H9 (cell line): ENCODE measurements at regions not wholly inside any gene's neighbourhood (a gene's known extent, or its start where the extent isn't known, plus 50 kb on each side); places are given as distances from the start of the nearest gene placed in this dataset.

Source experiments
- DNase-seq: peaks from one replicate; pipeline ENCODE4 v3.0.0-alpha.2; 2017
- H2AFZ ChIP-seq: one replicate; pipeline ENCODE4 v1.6.1; 2013; ENCODE audit warnings: mild to moderate bottlenecking, low read length, control low read depth, moderate library complexity
- H2AK5ac ChIP-seq: 2 replicates; pipeline ENCODE4 v1.6.1; 2013; ENCODE audit warnings: low read length, control low read depth, mixed read lengths; ENCODE audit not compliant: insufficient read length
- H2BK120ac ChIP-seq: one replicate; pipeline ENCODE4 v1.6.1; 2013; ENCODE audit warnings: low read depth, mild to moderate bottlenecking, low read length, control low read depth, inconsistent platforms; ENCODE audit not compliant: poor library complexity, severe bottlenecking
- H2BK12ac ChIP-seq: 2 replicates; pipeline ENCODE4 v1.6.1; 2013; ENCODE audit warnings: low read length, control low read depth, mixed read lengths, low read depth; ENCODE audit not compliant: insufficient read length
- H2BK15ac ChIP-seq: 2 replicates; pipeline ENCODE4 v1.6.1; 2013; ENCODE audit warnings: low read depth, low read length, control low read depth
- H2BK20ac ChIP-seq: one replicate; pipeline ENCODE4 v1.6.1; 2013; ENCODE audit warnings: low read depth, mild to moderate bottlenecking, low read length, control low read depth, inconsistent platforms; ENCODE audit not compliant: poor library complexity, severe bottlenecking
- H2BK5ac ChIP-seq: 2 replicates; pipeline ENCODE4 v1.6.1; 2013; ENCODE audit warnings: low read length, control low read depth, mixed read lengths; ENCODE audit not compliant: insufficient read length
- H3K14ac ChIP-seq: 2 replicates; pipeline ENCODE4 v1.6.1; 2013; ENCODE audit warnings: low read length, control low read depth; ENCODE audit not compliant: insufficient read depth
- H3K18ac ChIP-seq: 2 replicates; pipeline ENCODE4 v1.6.1; 2013; ENCODE audit warnings: low read depth, mild to moderate bottlenecking, mixed read lengths, low read length, control low read depth; ENCODE audit not compliant: insufficient read length
- H3K23ac ChIP-seq: 2 replicates; pipeline ENCODE4 v1.6.1; 2013; ENCODE audit warnings: low read length, control low read depth, mixed read lengths, low read depth; ENCODE audit not compliant: insufficient read length
- H3K23me2 ChIP-seq: 2 replicates; pipeline ENCODE4 v1.6.1; 2013; ENCODE audit warnings: low read depth, mild to moderate bottlenecking, mixed read lengths, low read length, control low read depth; ENCODE audit not compliant: insufficient read length, poor library complexity, severe bottlenecking
- H3K27ac ChIP-seq: 2 replicates; pipeline ENCODE4 v1.5.1; 2013; ENCODE audit warnings: low read length, control low read depth, mixed read lengths, low read depth; ENCODE audit not compliant: insufficient read length
- H3K27me3 ChIP-seq: 2 replicates; pipeline ENCODE4 v1.6.1; 2013; ENCODE audit warnings: low read length, control low read depth, inconsistent platforms; ENCODE audit not compliant: insufficient read depth
- H3K4ac ChIP-seq: 2 replicates; pipeline ENCODE4 v1.6.1; 2013; ENCODE audit warnings: low read depth, mild to moderate bottlenecking, control low read depth, inconsistent platforms, low read length, moderate library complexity
- H3K4me1 ChIP-seq: 2 replicates; pipeline ENCODE4 v1.6.1; 2013; ENCODE audit warnings: low read length, control low read depth, inconsistent platforms; ENCODE audit not compliant: insufficient read depth
- H3K4me2 ChIP-seq: 2 replicates; pipeline ENCODE4 v1.6.1; 2013; ENCODE audit warnings: low read length, control low read depth, mixed read lengths; ENCODE audit not compliant: insufficient read length, insufficient read depth
- H3K56ac ChIP-seq: 2 replicates; pipeline ENCODE4 v1.6.1; 2013; ENCODE audit warnings: low read depth, mild to moderate bottlenecking, mixed read lengths, low read length, control low read depth; ENCODE audit not compliant: insufficient read length
- H3K79me1 ChIP-seq: 2 replicates; pipeline ENCODE4 v1.6.1; 2013; ENCODE audit warnings: low read depth, mild to moderate bottlenecking, moderate library complexity, low read length, control low read depth, inconsistent platforms; ENCODE audit not compliant: insufficient read depth, poor library complexity, severe bottlenecking
- H3K79me2 ChIP-seq: 2 replicates; pipeline ENCODE4 v1.6.1; 2013; ENCODE audit warnings: low read length, control low read depth, inconsistent platforms; ENCODE audit not compliant: insufficient read depth
- H3K9ac ChIP-seq: 2 replicates; pipeline ENCODE4 v1.6.1; 2013; ENCODE audit warnings: low read length, control low read depth, mixed read lengths; ENCODE audit not compliant: insufficient read length; ENCODE audit errors: extremely low read depth
- H3K9me3 ChIP-seq: one replicate; pipeline ENCODE4 v1.6.1; 2013; ENCODE audit warnings: low read depth, low read length, inconsistent platforms; ENCODE audit not compliant: control insufficient read depth
- H3T11ph ChIP-seq: one replicate; pipeline ENCODE4 v1.6.1; 2013; ENCODE audit warnings: mild to moderate bottlenecking, low read length, control low read depth, inconsistent platforms
- H4K20me1 ChIP-seq: one replicate; pipeline ENCODE4 v1.6.1; 2013; ENCODE audit not compliant: control insufficient read depth, insufficient read length, insufficient read depth
- H4K5ac ChIP-seq: 2 replicates; pipeline ENCODE4 v1.6.1; 2013; ENCODE audit warnings: low read depth, mild to moderate bottlenecking, mixed read lengths, low read length, control low read depth; ENCODE audit not compliant: insufficient read length
- H4K8ac ChIP-seq: replicated peaks from 2 replicates; pipeline ENCODE4 v1.6.1; 2013; ENCODE audit warnings: low read length, control low read depth, mixed read lengths, low read depth; ENCODE audit not compliant: insufficient read length
- H4K91ac ChIP-seq: 2 replicates; pipeline ENCODE4 v1.6.1; 2013; ENCODE audit warnings: low read depth, mild to moderate bottlenecking, moderate library complexity, mixed read lengths, low read length, control low read depth; ENCODE audit not compliant: insufficient read length
- H3K27ac Mint-ChIP-seq, 3 experiments: 2 replicates in 2 of 3; 3 replicates in 1 of 3; pipeline ENCODE4 v1.8.0; 2020 to 2021; ENCODE audit warnings: mixed read lengths in 3 of 3, mild to moderate bottlenecking in 1 of 3, moderate library complexity in 1 of 3
- H3K27me3 Mint-ChIP-seq: 2 replicates; pipeline ENCODE4 v1.8.0; 2021; ENCODE audit warnings: low read depth, mild to moderate bottlenecking, moderate library complexity, mixed read lengths
- H3K36me3 Mint-ChIP-seq, 3 experiments: 2 replicates in 2 of 3; 3 replicates in 1 of 3; pipeline ENCODE4 v1.8.0; 2020 to 2021; ENCODE audit warnings: low read depth in 3 of 3, mixed read lengths in 3 of 3; ENCODE audit not compliant: insufficient read depth in 1 of 3
- H3K4me1 Mint-ChIP-seq, 2 experiments: 2 replicates each; pipeline ENCODE4 v1.8.0; 2020; ENCODE audit warnings: mixed read lengths in 2 of 2
- H3K4me3 Mint-ChIP-seq, 2 experiments: 2 replicates in 1 of 2; 3 replicates in 1 of 2; pipeline ENCODE4 v1.8.0; 2020 to 2021; ENCODE audit warnings: mild to moderate bottlenecking in 2 of 2, mixed read lengths in 2 of 2, moderate library complexity in 1 of 2
- H3K9me3 Mint-ChIP-seq, 2 experiments: 2 replicates in 1 of 2; 3 replicates in 1 of 2; pipeline ENCODE4 v1.8.0; 2020; ENCODE audit warnings: mild to moderate bottlenecking in 2 of 2, mixed read lengths in 2 of 2, moderate library complexity in 1 of 2
- WGBS: extraction: QIAGEN DNeasy Blood & Tissue Kit; methylation state at CpG from one replicate; pipeline ENCODE4 v1.1.7; 2013; ENCODE audit warnings: missing lambda C conversion rate, low lambda C conversion rate, mixed read lengths; ENCODE audit not compliant: insufficient read length; ENCODE audit errors: extremely low coverage; 5-methylcytosine and 5-hydroxymethylcytosine counted together
- TF ChIP-seq, protein P1 (sequence below): fragments of 200-600 bp; sonication (generic); conservative IDR thresholded peaks from 3 replicates; pipeline ENCODE4 v1.8.0; 2021; ENCODE audit warnings: antibody characterized with exemption, mild to moderate bottlenecking

- no peak overlapping the region for H2BK5ac ChIP-seq
- TF ChIP-seq, protein P1, sequence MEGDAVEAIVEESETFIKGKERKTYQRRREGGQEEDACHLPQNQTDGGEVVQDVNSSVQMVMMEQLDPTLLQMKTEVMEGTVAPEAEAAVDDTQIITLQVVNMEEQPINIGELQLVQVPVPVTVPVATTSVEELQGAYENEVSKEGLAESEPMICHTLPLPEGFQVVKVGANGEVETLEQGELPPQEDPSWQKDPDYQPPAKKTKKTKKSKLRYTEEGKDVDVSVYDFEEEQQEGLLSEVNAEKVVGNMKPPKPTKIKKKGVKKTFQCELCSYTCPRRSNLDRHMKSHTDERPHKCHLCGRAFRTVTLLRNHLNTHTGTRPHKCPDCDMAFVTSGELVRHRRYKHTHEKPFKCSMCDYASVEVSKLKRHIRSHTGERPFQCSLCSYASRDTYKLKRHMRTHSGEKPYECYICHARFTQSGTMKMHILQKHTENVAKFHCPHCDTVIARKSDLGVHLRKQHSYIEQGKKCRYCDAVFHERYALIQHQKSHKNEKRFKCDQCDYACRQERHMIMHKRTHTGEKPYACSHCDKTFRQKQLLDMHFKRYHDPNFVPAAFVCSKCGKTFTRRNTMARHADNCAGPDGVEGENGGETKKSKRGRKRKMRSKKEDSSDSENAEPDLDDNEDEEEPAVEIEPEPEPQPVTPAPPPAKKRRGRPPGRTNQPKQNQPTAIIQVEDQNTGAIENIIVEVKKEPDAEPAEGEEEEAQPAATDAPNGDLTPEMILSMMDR = no peak
- H2AFZ ChIP-seq = no peak overlapping the region
- no peaks in the 10 kb centered on the region for H3K79me2 ChIP-seq
- no peak overlapping the region; the same call in 1 of the 2 replicates for H3K4ac ChIP-seq
- H3K4me1 ChIP-seq = no peaks in the 10 kb centered on the region; the same call in 1 of the 2 replicates
- Mint-ChIP-seq H3K4me3 (no peak overlapping the region), H3K4me1 (peaks cover 27 to 33% of the 10 kb centered on the region in 2 experiments), H3K27me3 (0 out of 2 replicates have a peak, but pooled peaks cover 1% of the 10 kb centered on the region), H3K27ac (no peak overlapping the region), H3K36me3 (peaks cover 0 to 20% (median 6%) of the 10 kb centered on the region in 3 experiments; a peak in 4 of 7 replicates), H3K9me3 (peaks cover 14 to 15% of the 10 kb centered on the region in 2 experiments)
- no peaks in the 10 kb centered on the region for H3K27me3 ChIP-seq
- peak overlapping the region; percentile 45 for H3T11ph ChIP-seq
- no peak overlapping the region for H4K5ac ChIP-seq
- peak overlapping the region; percentile 71; the same call in 1 of the 2 replicates for H3K14ac ChIP-seq
- no peak for DNase-seq
- H3K56ac ChIP-seq = no peak overlapping the region
- no peaks in the 10 kb centered on the region for H3K9me3 ChIP-seq
- no peak overlapping the region for H4K91ac ChIP-seq
- WGBS = no CpG with 5 or more reads among the region's 5 CpGs
- H3K27ac ChIP-seq = no peak overlapping the region
- H3K4me2 ChIP-seq = no peak overlapping the region
- H3K23me2 ChIP-seq = no peaks in the 10 kb centered on the region
- H4K8ac ChIP-seq = no peak overlapping the region
- no peak overlapping the region for H2BK20ac ChIP-seq
- H2BK120ac ChIP-seq = no peak overlapping the region
- no peak overlapping the region for H3K18ac ChIP-seq
- H3K79me1 ChIP-seq = no peaks in the 10 kb centered on the region
- no peak overlapping the region for H2AK5ac ChIP-seq
- no peaks in the 10 kb centered on the region for H4K20me1 ChIP-seq
- H3K23ac ChIP-seq = no peak overlapping the region
- H3K9ac ChIP-seq = no peak overlapping the region
- no peak overlapping the region for H2BK15ac ChIP-seq
- no peak overlapping the region for H2BK12ac ChIP-seq
These were observed 142.6 kb upstream of the CXADR start for GRCh38 chr21:17370263-17370662.
